ENCODE measurements at regions not wholly inside any gene's neighbourhood (a gene's known extent, or its start where the extent isn't known, plus 50 kb on each side); places are given as distances from the start of the nearest gene placed in this dataset.

GRCh38 chr10:43782814-43783213 is 134.1 kb upstream of the ZNF32 start:
- no peaks in the 10 kb centered on the region for H3K9me2 ChIP-seq (ENCODE audit: insufficient read depth)
- ATAC-seq (no peak), DNase-seq (ENCODE audit: low read depth, low spot score) (no peak)
- ChIA-PET CTCF (no interaction called here), POLR2A (no interaction called here), RAD21 (ENCODE audit: low non-redundant PET in 1 of 2, low total read pairs in 2 of 2, uncharacterized antibody in 2 of 2, unreplicated experiment in 2 of 2) (no interaction called here)
- intact Hi-C loops (cut with micrococcal nuclease) = loop anchor here (10.0 kb wide), 1 partner anchor 88 kb away; no protein-coding TSS in a partner anchor
- TF ChIP-seq ELF1 (IDR thresholded peaks at IDR 0.05; ENCODE audit: borderline replicate concordance, low read depth) (no peak), REST (IDR thresholded peaks at IDR 0.05; ENCODE audit: low read depth) (no peak), SRF (IDR thresholded peaks at IDR 0.05; ENCODE audit: low read depth) (no peak), TCF7L2 (IDR thresholded peaks at IDR 0.05; ENCODE audit: borderline replicate concordance, extremely low read depth, insufficient read depth, insufficient read length) (no peak)
- no peaks in the 10 kb centered on the region for H3K36me3 ChIP-seq (ENCODE audit: control insufficient read depth in 1 of 2, insufficient read depth in 2 of 2, low read length in 2 of 2)
- H3K27ac ChIP-seq (ENCODE audit: low read depth, low read length) = no peak overlapping the region
- no peaks in the 10 kb centered on the region for H3K9me3 ChIP-seq (ENCODE audit: control insufficient read depth in 1 of 2, insufficient read depth in 1 of 2, low read depth in 1 of 2, low read length in 2 of 2)
- H2AFZ ChIP-seq (ENCODE audit: low read depth, low read length, poor library complexity, severe bottlenecking) = no peak overlapping the region
- no peak overlapping the region for H3K4me3 ChIP-seq (replicated peaks in 1 of 2; ENCODE audit: low read depth in 1 of 2, low read length in 2 of 2)
- H4K20me1 ChIP-seq (ENCODE audit: insufficient read depth) = no peaks in the 10 kb centered on the region
- 0 out of 2 replicates have a peak, but pooled peaks cover 3% of the 10 kb centered on the region for H3K27me3 ChIP-seq (ENCODE audit: insufficient read depth, low read length)
- H3K4me2 ChIP-seq (ENCODE audit: low read length) = no peak overlapping the region
- BruUV-seq (replicated peaks) = no TSS peak
- H3K79me2 ChIP-seq (ENCODE audit: insufficient read depth, low read length) = no peaks in the 10 kb centered on the region
- no peaks in the 10 kb centered on the region for H3K4me1 ChIP-seq (ENCODE audit: control insufficient read depth in 1 of 2, insufficient read depth in 2 of 2, low read length in 2 of 2)
- H3K9ac ChIP-seq (ENCODE audit: low read length) = no peak overlapping the region

Measured in HCT116 (cell line).